Stimulated activated CD4-positive, alpha-beta T cell treated with anti-CD3 and anti-CD28 coated beads, TNF-alpha, amount 100 ng/mL, for 4 hours (primary cell): ENCODE measurements at regions not wholly inside any gene's neighbourhood (a gene's known extent, or its start where the extent isn't known, plus 50 kb on each side); places are given as distances from the start of the nearest gene placed in this dataset.

Source experiments
- DNase-seq, 3 experiments: peaks; one replicate each; pipeline ENCODE4 v3.0.0-alpha.2; 2020; ENCODE audit warnings: low read depth in 3 of 3

GRCh38 chr14:98112194-98112780 is 1159.7 kb downstream of the BCL11B start:
- DNase-seq, result no peak

- no peak for DNase-seq
These were observed 1157.7 kb downstream of the BCL11B start for GRCh38 chr14:98114122-98114895.

- no peak for DNase-seq
These were observed 1157.1 kb downstream of the BCL11B start for GRCh38 chr14:98114946-98115345.

GRCh38 chr14:98118749-98119148 is 1153.2 kb downstream of the BCL11B start:
- no peak for DNase-seq

- DNase-seq, result no peak
These were observed 1152.3 kb downstream of the BCL11B start for GRCh38 chr14:98119739-98120138.

GRCh38 chr14:98120831-98121464 is 1151.0 kb downstream of the BCL11B start:
- DNase-seq, result no peak

GRCh38 chr14:98122527-98122926 is 1149.5 kb downstream of the BCL11B start:
- DNase-seq, result no peak

- DNase-seq, result no peak
These were observed 1141.3 kb downstream of the BCL11B start for GRCh38 chr14:98130691-98131090.

GRCh38 chr14:98131406-98131805 is 1140.6 kb downstream of the BCL11B start:
- no peak for DNase-seq

- no peak for DNase-seq
These were observed 1138.2 kb downstream of the BCL11B start for GRCh38 chr14:98133806-98134205.

GRCh38 chr14:98136012-98136789 is 1135.8 kb downstream of the BCL11B start:
- no peak for DNase-seq

- DNase-seq, result no peak
These were observed 1134.6 kb downstream of the BCL11B start for GRCh38 chr14:98137131-98138025.

GRCh38 chr14:98138666-98139065 is 1133.3 kb downstream of the BCL11B start:
- DNase-seq, result peak in 2 of 3 experiments; percentile 41 to 48

GRCh38 chr14:98140862-98141530 is 1131.0 kb downstream of the BCL11B start:
- DNase-seq, result no peak

GRCh38 chr14:98143566-98143965 is 1128.4 kb downstream of the BCL11B start:
- DNase-seq, result no peak

- DNase-seq, result no peak
These were observed 1127.0 kb downstream of the BCL11B start for GRCh38 chr14:98144964-98145363.

GRCh38 chr14:98146416-98146815 is 1125.6 kb downstream of the BCL11B start:
- DNase-seq, result no peak

GRCh38 chr14:98154254-98154653 is 1117.7 kb downstream of the BCL11B start:
- DNase-seq, result no peak

- DNase-seq, result no peak
These were observed 1115.6 kb downstream of the BCL11B start for GRCh38 chr14:98156411-98156810.

GRCh38 chr14:98160901-98161300 is 1111.1 kb downstream of the BCL11B start:
- no peak for DNase-seq

- no peak for DNase-seq
These were observed 1110.6 kb downstream of the BCL11B start for GRCh38 chr14:98161356-98161755.
